Ishikawa (cell line): ENCODE measurements at regions not wholly inside any gene's neighbourhood (a gene's known extent, or its start where the extent isn't known, plus 50 kb on each side); places are given as distances from the start of the nearest gene placed in this dataset.

ENCODE experiments used
- CEBPB ChIP-seq: IDR thresholded peaks from 2 replicates; pipeline ENCODE4 v1.6.1; 2012
- CREB1 ChIP-seq: IDR thresholded peaks from 2 replicates; pipeline ENCODE4 v1.6.1; 2012; ENCODE audit warnings: low read depth
- EGR1 ChIP-seq: IDR thresholded peaks from 2 replicates; pipeline ENCODE4 v1.6.1; 2012
- EP300 ChIP-seq: IDR thresholded peaks from 2 replicates; pipeline ENCODE4 v1.6.1; 2012; ENCODE audit warnings: borderline replicate concordance
- FOXM1 ChIP-seq: IDR thresholded peaks from 2 replicates; pipeline ENCODE4 v1.6.1; 2012; ENCODE audit warnings: low read depth, borderline replicate concordance
- MAX ChIP-seq: IDR thresholded peaks from 2 replicates; pipeline ENCODE4 v1.6.1; 2012
- NFIC ChIP-seq: IDR thresholded peaks from 2 replicates; pipeline ENCODE4 v1.6.1; 2012
- RAD21 ChIP-seq: IDR thresholded peaks from 2 replicates; pipeline ENCODE4 v1.6.1; 2012; ENCODE audit warnings: low read depth
- TAF1 ChIP-seq: IDR thresholded peaks from 2 replicates; pipeline ENCODE4 v1.6.1; 2012; ENCODE audit warnings: low read depth, mild to moderate bottlenecking
- TCF12 ChIP-seq: IDR thresholded peaks from 2 replicates; pipeline ENCODE4 v1.6.1; 2012; ENCODE audit warnings: low read depth
- TEAD4 ChIP-seq: IDR thresholded peaks from 2 replicates; pipeline ENCODE4 v1.6.1; 2012
- YY1 ChIP-seq: IDR thresholded peaks from 2 replicates; pipeline ENCODE4 v1.6.1; 2012; ENCODE audit warnings: low read depth
- ZBTB7A ChIP-seq: IDR thresholded peaks from 2 replicates; pipeline ENCODE4 v1.6.1; 2012; ENCODE audit warnings: low read depth
- TF ChIP-seq, protein P1 (sequence below): IDR thresholded peaks from 2 replicates; pipeline ENCODE4 v1.6.1; 2012; ENCODE audit warnings: low read depth, mild to moderate bottlenecking
- TF ChIP-seq, protein P2 (sequence below): IDR thresholded peaks from 2 replicates; pipeline ENCODE4 v1.6.1; 2012

DNA sequence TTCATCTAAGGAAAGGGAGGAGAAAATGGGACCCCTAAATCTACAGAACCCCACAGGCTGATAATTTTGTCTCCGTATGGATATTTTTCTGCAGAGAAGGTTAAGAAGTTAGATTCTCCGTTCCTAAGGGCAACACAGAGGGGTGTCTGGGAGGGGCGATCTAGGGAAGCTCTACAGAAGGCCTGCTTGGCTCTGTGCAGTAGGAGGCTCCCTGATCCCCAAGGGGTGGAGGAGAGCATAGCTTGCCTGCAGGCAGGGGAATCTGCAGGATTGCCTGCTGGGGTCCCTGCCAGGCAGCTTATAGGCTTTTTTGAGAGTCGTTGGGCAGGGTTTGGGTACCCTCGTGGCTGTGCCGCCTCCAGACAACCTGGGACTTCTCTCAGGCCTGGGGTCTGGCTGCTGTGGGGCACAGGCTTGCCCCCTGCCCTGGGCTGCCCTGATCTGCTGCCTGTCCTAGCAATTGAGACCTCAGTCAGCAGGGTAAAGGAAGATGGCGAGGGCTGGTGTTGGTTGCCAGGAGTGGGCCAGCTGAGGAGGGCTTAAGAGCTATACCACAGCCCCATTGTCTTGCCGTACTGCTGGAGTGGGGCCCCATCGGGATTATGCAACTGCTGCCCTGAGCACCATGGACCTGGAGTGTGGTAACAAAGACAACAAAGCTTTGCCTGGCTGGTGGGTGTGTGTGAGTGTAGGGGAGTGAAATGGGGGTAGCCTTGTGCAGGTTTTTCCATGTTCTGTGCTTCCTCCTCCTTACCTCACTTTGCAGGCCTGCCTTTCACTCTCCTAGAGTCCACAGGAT lies 74.1 kb downstream of the EFNB1 start:
- no peak for TF ChIP-seq TEAD4
- TF ChIP-seq NFIC: no peak
- TF ChIP-seq TAF1: no peak
- no peak for TF ChIP-seq YY1

GRCh38 chrX:68901519-68901918 lies 72.7 kb downstream of the EFNB1 start:
- TF ChIP-seq ZBTB7A: no peak

- TF ChIP-seq TAF1 (no peak), EGR1 (no peak), ZBTB7A (no peak), MAX (no peak), NFIC (no peak), TCF12 (no peak), EP300 (no peak), FOXM1 (no peak), RAD21 (no peak), TEAD4 (no peak), YY1 (no peak), CEBPB (no peak), CREB1 (no peak)
- TF ChIP-seq, protein P1, sequence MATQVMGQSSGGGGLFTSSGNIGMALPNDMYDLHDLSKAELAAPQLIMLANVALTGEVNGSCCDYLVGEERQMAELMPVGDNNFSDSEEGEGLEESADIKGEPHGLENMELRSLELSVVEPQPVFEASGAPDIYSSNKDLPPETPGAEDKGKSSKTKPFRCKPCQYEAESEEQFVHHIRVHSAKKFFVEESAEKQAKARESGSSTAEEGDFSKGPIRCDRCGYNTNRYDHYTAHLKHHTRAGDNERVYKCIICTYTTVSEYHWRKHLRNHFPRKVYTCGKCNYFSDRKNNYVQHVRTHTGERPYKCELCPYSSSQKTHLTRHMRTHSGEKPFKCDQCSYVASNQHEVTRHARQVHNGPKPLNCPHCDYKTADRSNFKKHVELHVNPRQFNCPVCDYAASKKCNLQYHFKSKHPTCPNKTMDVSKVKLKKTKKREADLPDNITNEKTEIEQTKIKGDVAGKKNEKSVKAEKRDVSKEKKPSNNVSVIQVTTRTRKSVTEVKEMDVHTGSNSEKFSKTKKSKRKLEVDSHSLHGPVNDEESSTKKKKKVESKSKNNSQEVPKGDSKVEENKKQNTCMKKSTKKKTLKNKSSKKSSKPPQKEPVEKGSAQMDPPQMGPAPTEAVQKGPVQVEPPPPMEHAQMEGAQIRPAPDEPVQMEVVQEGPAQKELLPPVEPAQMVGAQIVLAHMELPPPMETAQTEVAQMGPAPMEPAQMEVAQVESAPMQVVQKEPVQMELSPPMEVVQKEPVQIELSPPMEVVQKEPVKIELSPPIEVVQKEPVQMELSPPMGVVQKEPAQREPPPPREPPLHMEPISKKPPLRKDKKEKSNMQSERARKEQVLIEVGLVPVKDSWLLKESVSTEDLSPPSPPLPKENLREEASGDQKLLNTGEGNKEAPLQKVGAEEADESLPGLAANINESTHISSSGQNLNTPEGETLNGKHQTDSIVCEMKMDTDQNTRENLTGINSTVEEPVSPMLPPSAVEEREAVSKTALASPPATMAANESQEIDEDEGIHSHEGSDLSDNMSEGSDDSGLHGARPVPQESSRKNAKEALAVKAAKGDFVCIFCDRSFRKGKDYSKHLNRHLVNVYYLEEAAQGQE: no peak
- TF ChIP-seq, protein P2, sequence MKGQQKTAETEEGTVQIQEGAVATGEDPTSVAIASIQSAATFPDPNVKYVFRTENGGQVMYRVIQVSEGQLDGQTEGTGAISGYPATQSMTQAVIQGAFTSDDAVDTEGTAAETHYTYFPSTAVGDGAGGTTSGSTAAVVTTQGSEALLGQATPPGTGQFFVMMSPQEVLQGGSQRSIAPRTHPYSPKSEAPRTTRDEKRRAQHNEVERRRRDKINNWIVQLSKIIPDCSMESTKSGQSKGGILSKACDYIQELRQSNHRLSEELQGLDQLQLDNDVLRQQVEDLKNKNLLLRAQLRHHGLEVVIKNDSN: no peak
These were observed 69.8 kb downstream of the EFNB1 start for GRCh38 chrX:68898598-68898997.

- TF ChIP-seq CREB1 (no peak), EP300 (no peak), TCF12 (no peak), RAD21 (no peak), MAX (no peak), FOXM1 (no peak), CEBPB (no peak), ZBTB7A (no peak), EGR1 (no peak), TEAD4 (no peak), NFIC (no peak)
These were observed 68.5 kb downstream of the EFNB1 start for GRCh38 chrX:68897118-68897945.

GRCh38 chrX:68896581-68896980 lies 67.8 kb downstream of the EFNB1 start:
- TF ChIP-seq TEAD4: no peak
- TF ChIP-seq MAX: no peak
- no peak for TF ChIP-seq CEBPB
- TF ChIP-seq TAF1: no peak
- TF ChIP-seq NFIC: no peak
- no peak for TF ChIP-seq YY1

GRCh38 chrX:68895778-68896177 lies 67.0 kb downstream of the EFNB1 start:
- TF ChIP-seq, protein P1: no peak
- TF ChIP-seq CEBPB (no peak), YY1 (no peak), ZBTB7A (no peak), RAD21 (no peak), NFIC (no peak), FOXM1 (no peak), EGR1 (no peak), TCF12 (no peak), CREB1 (no peak), TAF1 (no peak), TEAD4 (no peak), MAX (no peak), EP300 (no peak)
- TF ChIP-seq, protein P2: no peak
